ENCODE measurements at regions not wholly inside any gene's neighbourhood (a gene's known extent, or its start where the extent isn't known, plus 50 kb on each side); places are given as distances from the start of the nearest gene placed in this dataset.

- TF ChIP-seq, protein P1, sequence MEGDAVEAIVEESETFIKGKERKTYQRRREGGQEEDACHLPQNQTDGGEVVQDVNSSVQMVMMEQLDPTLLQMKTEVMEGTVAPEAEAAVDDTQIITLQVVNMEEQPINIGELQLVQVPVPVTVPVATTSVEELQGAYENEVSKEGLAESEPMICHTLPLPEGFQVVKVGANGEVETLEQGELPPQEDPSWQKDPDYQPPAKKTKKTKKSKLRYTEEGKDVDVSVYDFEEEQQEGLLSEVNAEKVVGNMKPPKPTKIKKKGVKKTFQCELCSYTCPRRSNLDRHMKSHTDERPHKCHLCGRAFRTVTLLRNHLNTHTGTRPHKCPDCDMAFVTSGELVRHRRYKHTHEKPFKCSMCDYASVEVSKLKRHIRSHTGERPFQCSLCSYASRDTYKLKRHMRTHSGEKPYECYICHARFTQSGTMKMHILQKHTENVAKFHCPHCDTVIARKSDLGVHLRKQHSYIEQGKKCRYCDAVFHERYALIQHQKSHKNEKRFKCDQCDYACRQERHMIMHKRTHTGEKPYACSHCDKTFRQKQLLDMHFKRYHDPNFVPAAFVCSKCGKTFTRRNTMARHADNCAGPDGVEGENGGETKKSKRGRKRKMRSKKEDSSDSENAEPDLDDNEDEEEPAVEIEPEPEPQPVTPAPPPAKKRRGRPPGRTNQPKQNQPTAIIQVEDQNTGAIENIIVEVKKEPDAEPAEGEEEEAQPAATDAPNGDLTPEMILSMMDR (IDR thresholded peaks at IDR 0.05): no peak
- TF ChIP-seq ZFX (IDR thresholded peaks at IDR 0.05; ENCODE audit: borderline replicate concordance): no peak
Observed at GRCh38 chr1:104468282-104468681, 718.6 kb downstream of the AMY1C start.
